AG09309 (cell line): ENCODE measurements at regions not wholly inside any gene's neighbourhood (a gene's known extent, or its start where the extent isn't known, plus 50 kb on each side); places are given as distances from the start of the nearest gene placed in this dataset.
"Not testable (repeated sequence)": the region's sequence is repeated elsewhere in the genome, so short reads cannot be mapped to it uniquely, and the experiment has no call there.

Experiments used
- DNase-seq: peaks from one replicate; pipeline ENCODE4 v3.0.0-alpha.2; 2010; ENCODE audit warnings: low read depth
- H3K4me3 ChIP-seq: 2 replicates; pipeline ENCODE4 v1.5.1; 2011; ENCODE audit warnings: mild to moderate bottlenecking, low read depth, low read length, moderate library complexity; ENCODE audit not compliant: control insufficient read depth
- CTCF ChIP-seq: IDR thresholded peaks from 2 replicates; pipeline ENCODE4 v1.5.1; 2011; ENCODE audit warnings: mild to moderate bottlenecking, low read depth, low read length, inconsistent platforms; ENCODE audit not compliant: insufficient read depth, control insufficient read depth; ENCODE audit errors: missing control alignments

GRCh38 chr2:142813830-142814829, 63.3 kb upstream of the KYNU start:
- no peak for TF ChIP-seq CTCF
- no peak for DNase-seq
- no peak overlapping the region for H3K4me3 ChIP-seq

GRCh38 chr2:142811644-142812043, 65.8 kb upstream of the KYNU start:
- not testable (repeated sequence) for H3K4me3 ChIP-seq, DNase-seq

GRCh38 chr2:142805244-142805643, 72.2 kb upstream of the KYNU start:
- no peak for DNase-seq
- TF ChIP-seq CTCF, result no peak
- H3K4me3 ChIP-seq, result no peak overlapping the region

- DNase-seq, result no peak
- no peak for TF ChIP-seq CTCF
- no peak overlapping the region for H3K4me3 ChIP-seq
These were observed 74.3 kb upstream of the KYNU start for GRCh38 chr2:142803158-142803557.

- no peak for DNase-seq
- no peak for TF ChIP-seq CTCF
- no peak overlapping the region for H3K4me3 ChIP-seq
These were observed 80.9 kb upstream of the KYNU start for GRCh38 chr2:142796588-142796987.

GRCh38 chr2:142796161-142796560, 81.3 kb upstream of the KYNU start:
- no peak for DNase-seq
- no peak for TF ChIP-seq CTCF
- no peak overlapping the region for H3K4me3 ChIP-seq

- DNase-seq, result no peak
- H3K4me3 ChIP-seq, result no peak overlapping the region
- no peak for TF ChIP-seq CTCF
These were observed 82.6 kb upstream of the KYNU start for GRCh38 chr2:142794850-142795249.

- not testable (repeated sequence) for DNase-seq, H3K4me3 ChIP-seq
These were observed 85.1 kb upstream of the KYNU start for GRCh38 chr2:142792328-142792727.
